ENCODE measurements at regions not wholly inside any gene's neighbourhood (a gene's known extent, or its start where the extent isn't known, plus 50 kb on each side); places are given as distances from the start of the nearest gene placed in this dataset.

DNA sequence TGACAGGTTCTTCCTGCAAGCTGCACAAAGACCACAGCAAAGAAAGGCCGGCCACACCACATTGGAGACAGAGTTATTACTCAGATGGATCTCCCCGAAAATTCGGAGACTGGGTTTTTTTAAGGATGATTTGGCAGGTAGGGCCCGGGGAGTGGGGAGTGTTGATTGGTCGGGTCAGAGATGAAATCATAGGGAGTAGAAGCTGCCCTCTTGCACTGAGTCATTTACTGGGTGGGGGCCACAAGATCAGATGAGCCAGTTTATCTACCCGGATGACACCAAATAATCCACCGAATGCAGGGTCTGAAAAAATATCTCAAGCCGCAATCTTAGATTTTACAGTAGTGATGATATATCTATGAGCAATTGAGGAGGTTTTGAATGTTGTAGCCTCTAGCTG is 401.8 kb upstream of the FAT3 start:
- TF ChIP-seq, protein P1, sequence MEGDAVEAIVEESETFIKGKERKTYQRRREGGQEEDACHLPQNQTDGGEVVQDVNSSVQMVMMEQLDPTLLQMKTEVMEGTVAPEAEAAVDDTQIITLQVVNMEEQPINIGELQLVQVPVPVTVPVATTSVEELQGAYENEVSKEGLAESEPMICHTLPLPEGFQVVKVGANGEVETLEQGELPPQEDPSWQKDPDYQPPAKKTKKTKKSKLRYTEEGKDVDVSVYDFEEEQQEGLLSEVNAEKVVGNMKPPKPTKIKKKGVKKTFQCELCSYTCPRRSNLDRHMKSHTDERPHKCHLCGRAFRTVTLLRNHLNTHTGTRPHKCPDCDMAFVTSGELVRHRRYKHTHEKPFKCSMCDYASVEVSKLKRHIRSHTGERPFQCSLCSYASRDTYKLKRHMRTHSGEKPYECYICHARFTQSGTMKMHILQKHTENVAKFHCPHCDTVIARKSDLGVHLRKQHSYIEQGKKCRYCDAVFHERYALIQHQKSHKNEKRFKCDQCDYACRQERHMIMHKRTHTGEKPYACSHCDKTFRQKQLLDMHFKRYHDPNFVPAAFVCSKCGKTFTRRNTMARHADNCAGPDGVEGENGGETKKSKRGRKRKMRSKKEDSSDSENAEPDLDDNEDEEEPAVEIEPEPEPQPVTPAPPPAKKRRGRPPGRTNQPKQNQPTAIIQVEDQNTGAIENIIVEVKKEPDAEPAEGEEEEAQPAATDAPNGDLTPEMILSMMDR (tag by site-specific recombination; IDR thresholded peaks at IDR 0.05): no peak
- no peak for TF ChIP-seq ZIC2 (tag by site-specific recombination; IDR thresholded peaks at IDR 0.05)
- TF ChIP-seq, protein P2, sequence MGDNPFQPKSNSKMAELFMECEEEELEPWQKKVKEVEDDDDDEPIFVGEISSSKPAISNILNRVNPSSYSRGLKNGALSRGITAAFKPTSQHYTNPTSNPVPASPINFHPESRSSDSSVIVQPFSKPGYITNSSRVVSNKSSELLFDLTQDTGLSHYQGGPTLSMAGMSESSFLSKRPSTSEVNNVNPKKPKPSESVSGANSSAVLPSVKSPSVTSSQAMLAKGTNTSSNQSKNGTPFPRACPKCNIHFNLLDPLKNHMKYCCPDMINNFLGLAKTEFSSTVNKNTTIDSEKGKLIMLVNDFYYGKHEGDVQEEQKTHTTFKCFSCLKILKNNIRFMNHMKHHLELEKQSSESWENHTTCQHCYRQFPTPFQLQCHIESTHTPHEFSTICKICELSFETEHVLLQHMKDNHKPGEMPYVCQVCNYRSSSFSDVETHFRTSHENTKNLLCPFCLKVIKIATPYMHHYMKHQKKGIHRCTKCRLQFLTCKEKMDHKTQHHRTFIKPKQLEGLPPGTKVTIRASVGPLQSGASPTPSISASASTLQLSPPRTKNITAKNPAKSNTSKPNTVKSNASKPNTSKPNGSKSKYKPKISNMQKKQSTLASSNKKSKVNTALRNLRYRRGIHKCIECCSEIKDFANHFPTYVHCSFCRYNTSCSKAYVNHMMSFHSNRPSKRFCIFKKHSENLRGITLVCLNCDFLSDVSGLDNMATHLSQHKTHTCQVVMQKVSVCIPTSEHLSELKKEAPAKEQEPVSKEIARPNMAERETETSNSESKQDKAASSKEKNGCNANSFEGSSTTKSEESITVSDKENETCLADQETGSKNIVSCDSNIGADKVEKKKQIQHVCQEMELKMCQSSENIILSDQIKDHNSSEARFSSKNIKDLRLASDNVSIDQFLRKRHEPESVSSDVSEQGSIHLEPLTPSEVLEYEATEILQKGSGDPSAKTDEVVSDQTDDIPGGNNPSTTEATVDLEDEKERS (tag by site-specific recombination; IDR thresholded peaks at IDR 0.05): no peak
